Adrenal gland (tissue), 5 donors: ENCODE measurements at regions not wholly inside any gene's neighbourhood (a gene's known extent, or its start where the extent isn't known, plus 50 kb on each side); places are given as distances from the start of the nearest gene placed in this dataset.

Experiments used
- POLR2A ChIP-seq, 2 donors: fragments of 450-650 bp; IDR thresholded peaks; one replicate each; pipeline ENCODE4 v1.6.1; 2017; ENCODE audit warnings: antibody characterized with exemption in 2 of 2, mild to moderate bottlenecking in 2 of 2, moderate library complexity in 1 of 2
- TF ChIP-seq, protein P1 (sequence below), 6 experiments: fragments of 450-650 bp in 4 of 6; fragments of 200-600 bp in 2 of 6; sonication (generic) in 1 of 6; IDR thresholded peaks; 1 replicate in 5 of 6; 2 replicates in 1 of 6; pipeline versions ENCODE4 v1.5.1 to v1.8.0; 2016 to 2021; ENCODE audit warnings: antibody characterized with exemption in 6 of 6, mild to moderate bottlenecking in 2 of 6, moderate library complexity in 1 of 6
- donor health status: DM: no; HTN: no; CAD: no.

DNA sequence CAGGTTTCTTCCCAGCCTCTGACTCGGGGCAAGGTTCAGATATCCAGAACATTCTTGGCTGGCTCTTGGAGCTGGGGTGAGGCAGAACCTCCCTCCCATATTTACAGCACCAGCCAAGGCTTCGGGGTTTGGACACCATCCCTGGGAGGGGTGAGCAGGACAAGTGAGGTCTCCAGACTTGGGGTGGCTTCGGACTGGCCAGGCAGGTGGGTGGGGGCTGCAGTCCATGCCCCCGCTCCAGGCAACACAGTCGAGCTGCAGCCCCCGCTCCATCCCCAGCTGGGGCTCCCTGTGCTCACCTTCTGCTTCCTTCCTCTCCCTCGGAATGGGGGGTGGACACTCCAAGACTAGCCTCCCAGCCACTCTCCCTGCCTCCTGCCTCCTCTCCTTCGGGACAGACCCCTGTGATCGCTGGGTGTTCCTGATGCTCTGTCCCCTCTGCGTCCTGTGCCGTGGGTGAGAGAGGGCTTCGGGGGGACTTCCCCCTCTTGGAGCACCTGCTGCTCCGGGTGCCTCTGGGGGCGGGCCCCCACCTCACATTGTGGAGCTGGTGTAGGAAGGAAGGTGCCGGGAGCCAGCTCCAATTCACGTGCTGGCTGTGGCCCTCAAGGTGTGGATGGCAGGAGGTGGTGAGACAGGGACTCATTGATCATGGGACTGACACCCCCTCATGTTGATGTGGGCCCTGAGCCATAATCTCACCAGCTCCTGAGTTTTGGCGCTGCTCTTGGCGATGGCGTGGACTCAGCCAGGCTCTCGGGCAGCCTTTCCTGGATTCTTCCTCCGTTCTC lies 189.2 kb downstream of the SEC14L1 start:
- TF ChIP-seq, protein P1, sequence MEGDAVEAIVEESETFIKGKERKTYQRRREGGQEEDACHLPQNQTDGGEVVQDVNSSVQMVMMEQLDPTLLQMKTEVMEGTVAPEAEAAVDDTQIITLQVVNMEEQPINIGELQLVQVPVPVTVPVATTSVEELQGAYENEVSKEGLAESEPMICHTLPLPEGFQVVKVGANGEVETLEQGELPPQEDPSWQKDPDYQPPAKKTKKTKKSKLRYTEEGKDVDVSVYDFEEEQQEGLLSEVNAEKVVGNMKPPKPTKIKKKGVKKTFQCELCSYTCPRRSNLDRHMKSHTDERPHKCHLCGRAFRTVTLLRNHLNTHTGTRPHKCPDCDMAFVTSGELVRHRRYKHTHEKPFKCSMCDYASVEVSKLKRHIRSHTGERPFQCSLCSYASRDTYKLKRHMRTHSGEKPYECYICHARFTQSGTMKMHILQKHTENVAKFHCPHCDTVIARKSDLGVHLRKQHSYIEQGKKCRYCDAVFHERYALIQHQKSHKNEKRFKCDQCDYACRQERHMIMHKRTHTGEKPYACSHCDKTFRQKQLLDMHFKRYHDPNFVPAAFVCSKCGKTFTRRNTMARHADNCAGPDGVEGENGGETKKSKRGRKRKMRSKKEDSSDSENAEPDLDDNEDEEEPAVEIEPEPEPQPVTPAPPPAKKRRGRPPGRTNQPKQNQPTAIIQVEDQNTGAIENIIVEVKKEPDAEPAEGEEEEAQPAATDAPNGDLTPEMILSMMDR (IDR thresholded peaks at IDR 0.05), result no peak
- no peak for TF ChIP-seq POLR2A (IDR thresholded peaks at IDR 0.05)
